ENCODE measurements at regions not wholly inside any gene's neighbourhood (a gene's known extent, or its start where the extent isn't known, plus 50 kb on each side); places are given as distances from the start of the nearest gene placed in this dataset.

- H3K4me1 ChIP-seq (ENCODE audit: control insufficient read depth in 1 of 2, insufficient read depth in 2 of 2, low read length in 2 of 2): no peaks in the 10 kb centered on the region
- Mint-ChIP-seq H3K27ac (no peak overlapping the region), H3K9me3 (peaks cover 0 to 15% (median 6%) of the 10 kb centered on the region in 7 donors), H3K27me3 (ENCODE audit: low read depth in 3 of 3) (no peaks in the 10 kb centered on the region), H3K36me3 (no peaks in the 10 kb centered on the region), H3K4me3 (no peak overlapping the region), H3K4me1 (no peaks in the 10 kb centered on the region)
- H2AFZ ChIP-seq (ENCODE audit: insufficient read depth, low read depth, low read length, poor library complexity, severe bottlenecking): no peak overlapping the region
- no peaks in the 10 kb centered on the region for H3K36me3 ChIP-seq (replicated peaks in 1 of 2; ENCODE audit: control insufficient read depth in 1 of 2, insufficient read depth in 2 of 2, low read length in 2 of 2)
- H3K27ac ChIP-seq (ENCODE audit: low read depth in 1 of 2, low read length in 2 of 2): no peak overlapping the region
- TF ChIP-seq CTCF (IDR thresholded peaks at IDR 0.05): no peak
- H3K4me2 ChIP-seq (replicated peaks; ENCODE audit: extremely low read depth, low read length, poor library complexity, severe bottlenecking): no peak overlapping the region
- H3K4me3 ChIP-seq (replicated peaks in 1 of 3; ENCODE audit: low read depth in 2 of 3, low read length in 3 of 3): no peak overlapping the region
- no peak overlapping the region for H3K9ac ChIP-seq (ENCODE audit: insufficient read depth, low read length, poor library complexity, severe bottlenecking)
- no peaks in the 10 kb centered on the region for H3K79me2 ChIP-seq (ENCODE audit: insufficient read depth, low read length)
- no peaks in the 10 kb centered on the region for H4K20me1 ChIP-seq (ENCODE audit: insufficient read depth, low read length)
- intact Hi-C loops (cut with micrococcal nuclease): no loop called here
- DNase-seq: no peak
- H3K27me3 ChIP-seq (ENCODE audit: control insufficient read depth in 2 of 2, insufficient read depth in 2 of 2, low read length in 2 of 2): no peaks in the 10 kb centered on the region
- H3K9me3 ChIP-seq (replicated peaks in 1 of 2; ENCODE audit: control insufficient read depth in 1 of 2, insufficient read depth in 1 of 2, low read length in 2 of 2): peaks cover 13 to 26% of the 10 kb centered on the region in 2 donors
Measured at GRCh38 chr3:25218362-25218761, 209.7 kb upstream of the RARB start.

- Histone ChIP-seq H3K4me3 (replicated peaks in 1 of 3; ENCODE audit: low read depth in 2 of 3, low read length in 3 of 3) (no peak overlapping the region), H3K9ac (ENCODE audit: insufficient read depth, low read length, poor library complexity, severe bottlenecking) (no peak overlapping the region), H4K20me1 (ENCODE audit: insufficient read depth, low read length) (no peaks in the 10 kb centered on the region), H3K79me2 (ENCODE audit: insufficient read depth, low read length) (no peaks in the 10 kb centered on the region), H3K27me3 (ENCODE audit: control insufficient read depth in 2 of 2, insufficient read depth in 2 of 2, low read length in 2 of 2) (no peaks in the 10 kb centered on the region), H3K4me2 (replicated peaks; ENCODE audit: extremely low read depth, low read length, poor library complexity, severe bottlenecking) (no peak overlapping the region), H3K4me1 (ENCODE audit: control insufficient read depth in 1 of 2, insufficient read depth in 2 of 2, low read length in 2 of 2) (no peaks in the 10 kb centered on the region), H3K27ac (ENCODE audit: low read depth in 1 of 2, low read length in 2 of 2) (no peak overlapping the region), H2AFZ (ENCODE audit: insufficient read depth, low read depth, low read length, poor library complexity, severe bottlenecking) (no peak overlapping the region), H3K36me3 (replicated peaks in 1 of 2; ENCODE audit: control insufficient read depth in 1 of 2, insufficient read depth in 2 of 2, low read length in 2 of 2) (no peaks in the 10 kb centered on the region), H3K9me3 (replicated peaks in 1 of 2; ENCODE audit: control insufficient read depth in 1 of 2, insufficient read depth in 1 of 2, low read length in 2 of 2) (peaks cover 4 to 6% of the 10 kb centered on the region in 2 donors)
- H3K27me3 Mint-ChIP-seq (ENCODE audit: low read depth in 3 of 3): peaks cover 0 to 1% (median 0%) of the 10 kb centered on the region in 3 donors
- H3K36me3 Mint-ChIP-seq: no peaks in the 10 kb centered on the region
- no CpG with 5 or more reads among the region's 1 CpG for WGBS (ENCODE audit: insufficient coverage)
- no peak overlapping the region for H3K27ac Mint-ChIP-seq
- peaks cover 0 to 3% (median 2%) of the 10 kb centered on the region in 7 donors for H3K9me3 Mint-ChIP-seq
- no peak overlapping the region for H3K4me3 Mint-ChIP-seq
- intact Hi-C loops (cut with micrococcal nuclease): no loop called here
- TF ChIP-seq CTCF (IDR thresholded peaks at IDR 0.05): no peak
- no peaks in the 10 kb centered on the region for H3K4me1 Mint-ChIP-seq
- DNase-seq: no peak
Measured at GRCh38 chr3:25226747-25227146, 201.3 kb upstream of the RARB start.

All from CD14-positive monocyte (primary cell).